H1 (cell line): ENCODE measurements at regions not wholly inside any gene's neighbourhood (a gene's known extent, or its start where the extent isn't known, plus 50 kb on each side); places are given as distances from the start of the nearest gene placed in this dataset.

ENCODE experiments used
- CHD2 ChIP-seq: IDR thresholded peaks from 2 replicates; pipeline ENCODE4 v1.6.1; 2012; ENCODE audit warnings: low read length, improper control_type of control experiment
- EZH2 ChIP-seq: fragments of 200-600 bp; sonication (generic); IDR thresholded peaks from 2 replicates; pipeline ENCODE4 v1.7.1; 2012; ENCODE audit warnings: low read depth, mild to moderate bottlenecking, moderate library complexity, low read length, inconsistent platforms; ENCODE audit not compliant: severe bottlenecking
- KDM1A ChIP-seq: fragments of 200-600, 300-600 bp; sonication (generic); IDR thresholded peaks from 2 replicates; pipeline ENCODE4 v1.7.1; 2016; ENCODE audit warnings: mild to moderate bottlenecking, low read length, borderline replicate concordance

- TF ChIP-seq EZH2 (no peak), KDM1A (no peak), CHD2 (no peak)
These were observed 326.2 kb upstream of the FSHR start for GRCh38 chr2:49480520-49480919.
